Small intestine (tissue), 7 donors: ENCODE measurements at regions not wholly inside any gene's neighbourhood (a gene's known extent, or its start where the extent isn't known, plus 50 kb on each side); places are given as distances from the start of the nearest gene placed in this dataset.
"Not testable (repeated sequence)": the region's sequence is repeated elsewhere in the genome, so short reads cannot be mapped to it uniquely, and the experiment has no call there.

Experiments used
- DNase-seq, 2 donors: peaks; one replicate each; pipeline versions ENCODE4 v3.0.0 to v3.0.0-alpha.2; 2013
- FAIRE-seq: peaks from 2 replicates; lab custom pipeline; 2012; peaks lifted over from hg19 to GRCh38; lab: Jason Lieb, UNC
- H3K27ac ChIP-seq, 3 donors: one replicate each; pipeline ENCODE4 v1.5.1; 2013; ENCODE audit warnings: low read length in 2 of 3, mild to moderate bottlenecking in 2 of 3, control low read depth in 1 of 3, inconsistent platforms in 1 of 3, low read depth in 1 of 3, moderate library complexity in 1 of 3
- H3K27me3 ChIP-seq, 3 donors: one replicate each; pipeline ENCODE4 v1.6.1; 2013; ENCODE audit warnings: low read length in 3 of 3, inconsistent platforms in 1 of 3; ENCODE audit not compliant: control insufficient read depth in 3 of 3, insufficient read depth in 3 of 3
- H3K36me3 ChIP-seq, 3 donors: one replicate each; pipeline ENCODE4 v1.6.1; 2013; ENCODE audit warnings: low read length in 3 of 3, inconsistent platforms in 1 of 3, low read depth in 1 of 3, mild to moderate bottlenecking in 1 of 3, moderate library complexity in 1 of 3; ENCODE audit not compliant: control insufficient read depth in 3 of 3, insufficient read depth in 2 of 3
- H3K4me1 ChIP-seq, 3 donors: one replicate each; pipeline ENCODE4 v1.6.1; 2013; ENCODE audit warnings: low read length in 2 of 3, inconsistent platforms in 1 of 3, low read depth in 1 of 3, mild to moderate bottlenecking in 1 of 3, moderate library complexity in 1 of 3; ENCODE audit not compliant: control insufficient read depth in 3 of 3, insufficient read depth in 2 of 3
- H3K4me3 ChIP-seq, 3 donors: one replicate each; pipeline ENCODE4 v1.5.1; 2013; ENCODE audit warnings: low read length in 3 of 3, control low read depth in 1 of 3, inconsistent platforms in 1 of 3, low read depth in 1 of 3, mild to moderate bottlenecking in 1 of 3, moderate library complexity in 1 of 3
- H3K9me3 ChIP-seq, 2 donors: one replicate each; pipeline ENCODE4 v1.6.1; 2013; ENCODE audit warnings: low read depth in 1 of 2, low read length in 1 of 2; ENCODE audit not compliant: control insufficient read depth in 2 of 2, insufficient read depth in 1 of 2
- WGBS, 3 donors: extraction: QIAGEN DNeasy Blood & Tissue Kit; methylation state at CpG; one replicate each; pipeline ENCODE4 v1.1.7; 2013; 5-methylcytosine and 5-hydroxymethylcytosine counted together
- donor health status: healthy with polysubstance abuse.
- donor health status: control.
- donor health status: control.
- donor health status: Bipolar disorder and iron deficiency.
- donor health status: healthy.

GRCh38 chr10:118957443-118957825, 72.1 kb upstream of the NANOS1 start:
- FAIRE-seq (no peak), DNase-seq (no peak)
- no peaks in the 10 kb centered on the region for H3K27me3 ChIP-seq
- no peak overlapping the region for H3K27ac ChIP-seq
- H3K4me1 ChIP-seq: no peaks in the 10 kb centered on the region
- WGBS, 3 donors: 83 to 88% (median 85%) methylated on average over 5 of the region's 5 CpGs
- H3K4me3 ChIP-seq: no peak overlapping the region
- H3K36me3 ChIP-seq: no peaks in the 10 kb centered on the region
- no peaks in the 10 kb centered on the region for H3K9me3 ChIP-seq

DNA sequence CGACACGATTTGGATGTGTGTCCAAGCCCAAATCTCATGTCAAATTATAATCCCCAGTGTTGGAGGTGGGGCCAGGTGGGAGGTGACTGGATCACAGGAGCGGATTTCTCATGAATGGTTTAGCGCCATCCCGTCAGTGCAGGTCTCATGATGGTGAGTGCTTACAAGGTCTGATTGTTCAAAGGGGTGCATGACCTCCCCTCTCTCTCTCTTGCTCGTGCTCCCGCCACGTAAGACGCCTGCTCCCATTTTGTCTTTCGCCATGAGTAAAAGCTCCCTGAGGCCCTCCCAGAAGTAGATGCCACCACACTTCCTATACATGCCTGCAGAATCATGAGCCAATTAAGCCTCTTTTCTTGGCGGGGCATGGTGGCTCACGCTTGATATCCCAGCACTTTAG, 71.5 kb upstream of the NANOS1 start:
- Histone ChIP-seq H3K9me3 (no peaks in the 10 kb centered on the region), H3K4me1 (no peaks in the 10 kb centered on the region), H3K27me3 (no peaks in the 10 kb centered on the region), H3K4me3 (no peak overlapping the region), H3K27ac (no peak overlapping the region), H3K36me3 (no peaks in the 10 kb centered on the region)
- no peak for FAIRE-seq
- 93 to 96% (median 95%) methylated on average over 12 of the region's 12 CpGs for WGBS, 3 donors
- DNase-seq: no peak

DNA sequence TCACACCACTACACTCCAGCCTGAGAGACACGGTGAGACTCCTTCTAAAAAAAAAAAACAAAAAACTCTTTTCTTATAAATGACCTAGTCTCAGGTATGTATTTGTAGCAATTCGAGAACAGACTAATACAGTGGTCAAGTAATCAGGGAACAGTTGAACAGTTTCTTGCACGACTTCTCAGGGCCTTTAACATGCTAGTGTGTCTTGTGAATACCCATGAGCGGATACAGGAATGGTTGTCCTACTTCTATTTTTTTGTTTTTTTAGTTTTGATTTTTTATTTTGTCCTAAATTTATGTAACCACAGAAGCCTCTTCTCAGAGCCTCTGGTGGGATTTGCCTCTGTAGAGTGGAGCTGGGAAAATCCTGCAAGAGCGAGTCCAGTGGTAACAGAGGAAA, 71.0 kb upstream of the NANOS1 start:
- Histone ChIP-seq H3K27me3 (no peaks in the 10 kb centered on the region), H3K4me3 (no peak overlapping the region), H3K9me3 (no peaks in the 10 kb centered on the region), H3K36me3 (no peaks in the 10 kb centered on the region), H3K4me1 (no peaks in the 10 kb centered on the region), H3K27ac (no peak overlapping the region)
- DNase-seq (no peak), FAIRE-seq (no peak)
- 89 to 93% (median 92%) methylated on average over 5 of the region's 5 CpGs for WGBS, 3 donors

DNA sequence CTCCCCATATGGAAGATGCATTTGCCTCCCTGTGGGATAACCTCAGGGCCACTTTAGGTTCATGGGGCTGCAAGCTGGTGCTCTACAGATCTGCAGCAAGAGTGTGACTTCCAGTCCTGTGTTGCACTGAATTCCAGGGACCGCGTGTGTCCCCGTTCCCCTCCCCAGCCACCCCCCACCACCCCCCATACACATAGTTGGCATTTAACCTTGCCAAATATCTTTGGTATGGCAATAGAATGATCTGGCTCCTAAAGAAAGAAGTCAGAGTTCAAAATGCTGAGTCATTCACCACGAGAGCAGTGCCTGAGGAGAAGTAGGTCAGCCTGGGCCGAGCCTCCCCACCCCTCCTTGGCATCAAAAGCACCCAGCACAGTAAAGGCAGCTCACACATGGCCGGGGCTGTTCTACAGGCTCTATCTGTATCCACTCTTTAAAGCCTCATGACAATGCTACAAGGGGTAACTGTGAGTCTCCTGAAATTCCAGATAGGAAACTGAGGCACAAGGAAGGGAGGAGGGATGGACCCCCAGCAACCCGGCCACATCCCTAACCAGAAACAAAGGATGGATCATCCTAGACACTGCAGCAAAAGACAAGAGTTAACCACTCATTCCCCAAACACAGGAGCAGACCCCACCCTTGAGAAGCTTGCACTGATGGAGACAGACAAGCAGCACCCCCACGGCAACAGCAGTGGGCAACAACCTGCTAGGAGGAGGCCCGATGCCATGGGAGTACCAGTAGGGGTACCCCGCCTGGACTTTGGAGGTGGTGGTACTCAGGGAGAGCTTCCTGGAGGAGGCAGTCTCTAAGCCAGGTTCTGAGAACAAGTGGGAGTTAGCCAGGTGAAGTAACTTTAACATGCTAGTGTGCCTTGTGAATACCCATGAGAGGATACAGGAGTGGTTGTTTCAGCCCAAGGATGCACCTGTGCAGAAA, 70.3 kb upstream of the NANOS1 start:
- no peak for FAIRE-seq
- DNase-seq: peak in 1 of 2 donors; percentile 30
- no peaks in the 10 kb centered on the region for H3K9me3 ChIP-seq

DNA sequence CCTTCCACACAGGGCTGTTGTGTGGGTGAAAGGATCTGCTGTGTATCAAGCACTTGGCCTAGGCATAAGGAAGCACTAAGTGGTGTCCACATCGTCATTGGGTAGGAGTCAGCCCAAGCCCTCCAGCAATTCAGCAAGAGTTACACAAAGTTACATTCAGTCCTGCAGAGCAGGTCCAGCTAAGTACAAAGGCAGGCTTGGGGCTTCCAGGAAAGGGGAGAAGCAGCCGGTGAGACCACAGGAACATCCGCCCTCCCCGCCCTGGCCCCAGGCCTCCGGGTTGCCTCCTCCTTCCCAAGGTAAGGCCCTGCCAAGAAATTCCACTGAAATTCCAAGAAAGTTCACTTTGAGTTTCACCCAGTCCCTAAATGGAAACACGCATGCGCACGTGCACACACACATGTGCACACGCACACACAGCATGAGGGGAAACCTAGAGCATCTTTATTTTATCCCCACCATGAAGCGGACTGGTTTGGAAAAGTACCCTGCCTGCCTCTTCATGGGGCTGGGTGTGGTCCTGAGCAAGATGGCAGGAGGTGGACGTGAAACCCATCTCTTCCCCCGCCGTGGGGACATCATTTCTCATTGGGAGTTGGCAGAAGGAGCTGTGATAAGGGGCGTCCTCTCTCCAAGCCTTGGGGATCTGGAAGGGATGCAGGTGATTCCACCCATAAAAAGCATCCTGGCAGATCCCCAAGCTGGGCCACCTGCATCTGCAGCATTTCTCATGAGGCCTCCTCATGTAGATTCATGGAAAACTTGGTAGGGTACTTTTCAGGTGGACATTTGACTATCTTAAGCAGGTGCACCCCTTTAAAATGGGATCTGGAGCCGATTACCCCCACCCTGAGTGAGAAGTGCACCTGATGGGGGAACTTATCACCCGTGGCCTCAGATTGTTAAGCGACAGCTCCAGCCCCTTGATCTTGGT, 69.1 kb upstream of the NANOS1 start:
- no peak overlapping the region for H3K4me3 ChIP-seq
- DNase-seq (no peak), FAIRE-seq (no peak)
- WGBS, 3 donors: 78 to 87% (median 84%) methylated on average over 17 of the region's 17 CpGs
- no peak overlapping the region for H3K27ac ChIP-seq
- no peaks in the 10 kb centered on the region for H3K27me3 ChIP-seq
- no peaks in the 10 kb centered on the region for H3K4me1 ChIP-seq
- H3K9me3 ChIP-seq: no peaks in the 10 kb centered on the region
- no peaks in the 10 kb centered on the region for H3K36me3 ChIP-seq

More for the DNA sequence above, 70.3 kb upstream of the NANOS1 start:
- Histone ChIP-seq H3K27me3 (no peaks in the 10 kb centered on the region), H3K4me1 (no peaks in the 10 kb centered on the region), H3K4me3 (no peak overlapping the region), H3K27ac (no peak overlapping the region), H3K36me3 (no peaks in the 10 kb centered on the region)
- 49 to 55% (median 55%) methylated on average over 10 of the region's 10 CpGs for WGBS, 3 donors

- H3K27ac ChIP-seq: no peak overlapping the region
- WGBS, 3 donors: 34 to 61% (median 53%) methylated on average over 7 of the region's 7 CpGs
- H3K9me3 ChIP-seq: no peaks in the 10 kb centered on the region
- H3K27me3 ChIP-seq: no peaks in the 10 kb centered on the region
- DNase-seq: no peak
- no peaks in the 10 kb centered on the region for H3K36me3 ChIP-seq
- H3K4me1 ChIP-seq: no peaks in the 10 kb centered on the region
- FAIRE-seq: no peak
- no peak overlapping the region for H3K4me3 ChIP-seq
Measured at GRCh38 chr10:118961436-118961835, 68.1 kb upstream of the NANOS1 start.

- WGBS, 3 donors: 63 to 67% (median 65%) methylated on average over 7 of the region's 7 CpGs
- DNase-seq, H3K27me3 ChIP-seq, H3K27ac ChIP-seq, H3K4me3 ChIP-seq, H3K36me3 ChIP-seq, H3K9me3 ChIP-seq, H3K4me1 ChIP-seq, FAIRE-seq: not testable (repeated sequence)
Measured at GRCh38 chr10:118962331-118962868, 67.1 kb upstream of the NANOS1 start.

DNA sequence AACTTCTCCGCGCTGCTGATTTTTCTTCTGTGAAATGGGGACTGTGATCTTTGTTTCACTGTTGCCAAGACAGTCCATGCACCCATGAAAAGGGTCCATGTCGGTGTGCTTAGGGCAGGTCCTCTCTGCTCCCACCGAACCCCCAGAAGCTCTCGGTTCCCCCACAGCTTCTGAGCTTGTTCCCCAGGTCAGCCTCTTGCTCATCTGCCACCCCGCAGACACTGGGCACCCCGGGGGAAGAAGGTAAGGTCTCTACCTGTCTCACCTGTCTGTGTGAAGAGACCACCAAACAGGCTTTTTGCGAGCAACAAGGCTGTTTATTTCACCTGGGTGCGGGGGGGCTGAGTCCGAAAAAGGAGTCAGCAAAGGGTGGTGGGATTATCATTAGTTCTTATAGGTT, 66.2 kb upstream of the NANOS1 start:
- H3K36me3 ChIP-seq: no peaks in the 10 kb centered on the region
- WGBS, 3 donors: 85 to 88% (median 87%) methylated on average over 9 to 10 of the region's 10 CpGs

More for the DNA sequence above, 66.2 kb upstream of the NANOS1 start:
- H3K9me3 ChIP-seq: no peaks in the 10 kb centered on the region
- H3K4me1 ChIP-seq: no peaks in the 10 kb centered on the region
- FAIRE-seq: no peak
- DNase-seq: no peak
- no peaks in the 10 kb centered on the region for H3K27me3 ChIP-seq
- no peak overlapping the region for H3K27ac ChIP-seq
- H3K4me3 ChIP-seq: no peak overlapping the region
